ENCODE measurements at regions not wholly inside any gene's neighbourhood (a gene's known extent, or its start where the extent isn't known, plus 50 kb on each side); places are given as distances from the start of the nearest gene placed in this dataset.

DNA sequence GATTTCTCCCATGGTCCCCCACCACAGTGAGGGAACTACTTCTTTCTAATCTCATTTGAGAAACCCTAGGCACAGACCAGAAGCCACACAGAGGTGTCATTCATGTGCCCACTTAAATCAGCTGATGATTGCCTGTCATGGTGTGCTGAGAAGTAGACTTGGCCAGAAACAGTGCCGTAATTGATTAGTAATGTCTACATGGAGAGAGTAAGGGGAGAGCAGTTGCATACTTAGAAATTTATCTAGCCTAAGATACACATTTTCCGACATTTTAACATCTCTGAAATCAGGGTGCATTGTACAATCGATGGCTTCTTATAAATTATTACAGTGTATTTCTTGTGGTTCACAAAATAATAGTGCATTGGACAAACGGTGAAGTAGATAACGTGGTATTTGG is 271.8 kb downstream of the IRF8 start:
- DNase-seq: no peak
- H3K27ac ChIP-seq (ENCODE audit: low read depth in 1 of 3, low read length in 2 of 3): peak overlapping the region in 1 of 3 donors; percentile 86
- no peak overlapping the region for H3K4me3 ChIP-seq (ENCODE audit: low read depth in 1 of 3, low read length in 3 of 3)
- peaks cover 0 to 8% of the 10 kb centered on the region in 2 donors for H3K9me3 ChIP-seq (ENCODE audit: control insufficient read depth in 2 of 2, insufficient read depth in 1 of 2, low read depth in 1 of 2, low read length in 1 of 2)
- H3K36me3 ChIP-seq (ENCODE audit: control insufficient read depth in 3 of 3, insufficient read depth in 2 of 3, low read depth in 1 of 3, low read length in 3 of 3): no peaks in the 10 kb centered on the region
- no peaks in the 10 kb centered on the region for H3K4me1 ChIP-seq (ENCODE audit: control insufficient read depth in 3 of 3, insufficient read depth in 2 of 3, low read depth in 1 of 3, low read length in 2 of 3)
- H3K27me3 ChIP-seq (ENCODE audit: control insufficient read depth in 3 of 3, insufficient read depth in 3 of 3, low read length in 3 of 3): peaks cover 0 to 4% (median 0%) of the 10 kb centered on the region in 3 donors
- WGBS, 3 donors: 72 to 84% (median 82%) methylated on average over 5 of the region's 5 CpGs
- no peak for FAIRE-seq

DNA sequence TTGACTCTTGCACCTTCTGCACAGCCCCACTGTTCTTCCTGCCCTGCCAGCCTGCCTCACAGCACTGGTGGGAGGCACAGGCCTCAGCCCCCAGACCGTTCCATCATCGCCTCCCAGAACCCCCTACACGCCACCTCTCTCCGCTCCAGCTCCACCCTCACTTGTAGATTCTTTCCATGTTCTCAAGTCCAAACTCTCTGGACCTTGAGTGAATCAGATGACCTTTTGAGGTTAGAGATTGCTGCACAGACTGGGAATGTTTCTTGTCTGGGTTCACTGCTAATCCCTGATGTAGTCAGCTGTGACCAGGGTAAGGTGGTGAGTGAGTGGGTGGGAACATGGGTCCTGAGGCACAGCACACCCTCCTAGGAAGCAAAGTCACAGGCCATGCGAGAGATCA is 272.4 kb downstream of the IRF8 start:
- H3K27me3 ChIP-seq (ENCODE audit: control insufficient read depth in 3 of 3, insufficient read depth in 3 of 3, low read length in 3 of 3): peaks cover 0 to 4% (median 0%) of the 10 kb centered on the region in 3 donors
- no peaks in the 10 kb centered on the region for H3K36me3 ChIP-seq (ENCODE audit: control insufficient read depth in 3 of 3, insufficient read depth in 2 of 3, low read depth in 1 of 3, low read length in 3 of 3)
- no peak for FAIRE-seq
- WGBS, 3 donors: 83 to 90% (median 90%) methylated on average over 5 of the region's 5 CpGs
- H3K27ac ChIP-seq (ENCODE audit: low read depth in 1 of 3, low read length in 2 of 3): peak overlapping the region in 1 of 3 donors; percentile 86
- H3K4me3 ChIP-seq (ENCODE audit: low read depth in 1 of 3, low read length in 3 of 3): no peak overlapping the region
- H3K9me3 ChIP-seq (ENCODE audit: control insufficient read depth in 2 of 2, insufficient read depth in 1 of 2, low read depth in 1 of 2, low read length in 1 of 2): peaks cover 0 to 4% of the 10 kb centered on the region in 2 donors
- no peaks in the 10 kb centered on the region for H3K4me1 ChIP-seq (ENCODE audit: control insufficient read depth in 3 of 3, insufficient read depth in 2 of 3, low read depth in 1 of 3, low read length in 2 of 3)
- no peak for DNase-seq

DNA sequence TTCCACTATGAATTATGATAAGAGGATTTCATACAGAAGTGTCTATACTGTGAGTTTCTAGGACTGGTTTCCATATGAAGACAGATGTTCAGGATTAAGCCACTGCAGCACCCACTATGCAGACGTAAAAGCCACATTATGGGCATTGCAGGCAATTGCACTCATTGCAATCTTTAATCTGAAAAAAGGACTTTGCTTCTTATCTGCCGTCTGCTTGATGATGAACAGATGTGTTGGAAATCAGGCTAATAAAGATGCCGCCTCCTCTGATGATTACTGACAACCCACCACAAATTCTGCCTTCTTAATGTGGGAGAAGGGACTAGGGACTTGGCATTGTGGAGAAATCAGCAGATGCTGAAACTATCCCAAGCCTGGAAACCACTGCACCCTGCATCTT is 276.9 kb downstream of the IRF8 start:
- H3K27me3 ChIP-seq (ENCODE audit: control insufficient read depth in 3 of 3, insufficient read depth in 3 of 3, low read length in 3 of 3): peaks cover 0 to 4% (median 3%) of the 10 kb centered on the region in 3 donors
- H3K4me1 ChIP-seq (ENCODE audit: control insufficient read depth in 3 of 3, insufficient read depth in 2 of 3, low read depth in 1 of 3, low read length in 2 of 3): no peaks in the 10 kb centered on the region
- no peaks in the 10 kb centered on the region for H3K9me3 ChIP-seq (ENCODE audit: control insufficient read depth in 2 of 2, insufficient read depth in 1 of 2, low read depth in 1 of 2, low read length in 1 of 2)
- no peak overlapping the region for H3K27ac ChIP-seq (ENCODE audit: low read depth in 1 of 3, low read length in 2 of 3)
- WGBS, 3 donors: 71 to 82% (median 77%) methylated on average over 3 of the region's 3 CpGs
- no peak overlapping the region for H3K4me3 ChIP-seq (ENCODE audit: low read depth in 1 of 3, low read length in 3 of 3)
- DNase-seq (no peak), FAIRE-seq (no peak)
- H3K36me3 ChIP-seq (ENCODE audit: control insufficient read depth in 3 of 3, insufficient read depth in 2 of 3, low read depth in 1 of 3, low read length in 3 of 3): no peaks in the 10 kb centered on the region

DNA sequence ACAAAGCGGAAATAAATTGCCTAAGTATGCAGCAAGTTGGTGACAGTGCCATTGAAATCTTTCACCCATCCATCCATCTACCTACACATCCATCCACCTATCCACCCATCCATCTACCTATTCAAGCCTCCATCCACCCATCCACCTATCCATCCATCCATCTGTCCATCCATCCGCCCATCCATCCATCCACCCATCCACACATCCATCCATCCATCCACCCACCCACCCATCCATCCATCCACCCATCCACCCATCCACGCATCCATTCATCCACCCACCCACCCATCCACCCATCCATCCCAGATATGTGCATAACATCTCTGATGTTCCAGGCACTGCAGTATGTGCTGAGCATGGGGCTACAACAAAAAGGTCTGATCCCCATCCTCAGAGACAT is 277.5 kb downstream of the IRF8 start:
- Histone ChIP-seq H3K27ac (ENCODE audit: low read depth in 1 of 3, low read length in 2 of 3) (no peak overlapping the region), H3K4me3 (ENCODE audit: low read depth in 1 of 3, low read length in 3 of 3) (no peak overlapping the region), H3K9me3 (ENCODE audit: control insufficient read depth in 2 of 2, insufficient read depth in 1 of 2, low read depth in 1 of 2, low read length in 1 of 2) (no peaks in the 10 kb centered on the region), H3K36me3 (ENCODE audit: control insufficient read depth in 3 of 3, insufficient read depth in 2 of 3, low read depth in 1 of 3, low read length in 3 of 3) (no peaks in the 10 kb centered on the region), H3K27me3 (ENCODE audit: control insufficient read depth in 3 of 3, insufficient read depth in 3 of 3, low read length in 3 of 3) (peaks cover 0 to 4% (median 3%) of the 10 kb centered on the region in 3 donors), H3K4me1 (ENCODE audit: control insufficient read depth in 3 of 3, insufficient read depth in 2 of 3, low read depth in 1 of 3, low read length in 2 of 3) (no peaks in the 10 kb centered on the region)
- DNase-seq: no peak
- WGBS, 3 donors: 89 to 97% (median 93%) methylated on average over 3 of the region's 3 CpGs
- no peak for FAIRE-seq

DNA sequence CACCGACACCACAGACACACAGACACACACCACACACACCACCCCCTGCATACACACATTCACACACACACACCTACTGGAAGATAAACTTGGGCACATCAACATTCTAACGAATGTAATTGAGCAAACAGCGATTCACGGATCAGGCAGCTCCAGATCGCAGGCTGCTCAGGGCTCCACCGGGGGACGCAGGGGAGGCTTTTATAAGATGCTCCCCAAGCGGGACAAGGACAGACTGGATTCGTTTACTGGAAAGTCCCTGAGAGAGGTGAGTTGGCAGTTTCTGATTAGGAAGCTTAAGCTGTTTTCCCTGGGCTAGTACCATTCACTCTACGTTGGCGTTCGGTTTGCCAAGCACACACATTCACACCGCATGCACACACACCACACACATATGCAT is 281.3 kb downstream of the IRF8 start:
- Histone ChIP-seq H3K27me3 (ENCODE audit: control insufficient read depth in 3 of 3, insufficient read depth in 3 of 3, low read length in 3 of 3) (peaks cover 0 to 3% (median 0%) of the 10 kb centered on the region in 3 donors), H3K4me1 (ENCODE audit: control insufficient read depth in 3 of 3, insufficient read depth in 2 of 3, low read depth in 1 of 3, low read length in 2 of 3) (no peaks in the 10 kb centered on the region), H3K9me3 (ENCODE audit: control insufficient read depth in 2 of 2, insufficient read depth in 1 of 2, low read depth in 1 of 2, low read length in 1 of 2) (no peaks in the 10 kb centered on the region), H3K36me3 (ENCODE audit: control insufficient read depth in 3 of 3, insufficient read depth in 2 of 3, low read depth in 1 of 3, low read length in 3 of 3) (no peaks in the 10 kb centered on the region), H3K27ac (ENCODE audit: low read depth in 1 of 3, low read length in 2 of 3) (no peak overlapping the region), H3K4me3 (ENCODE audit: low read depth in 1 of 3, low read length in 3 of 3) (no peak overlapping the region)
- no peak for FAIRE-seq
- 73 to 79% (median 78%) methylated on average over 13 of the region's 13 CpGs for WGBS, 3 donors
- no peak for DNase-seq

DNA sequence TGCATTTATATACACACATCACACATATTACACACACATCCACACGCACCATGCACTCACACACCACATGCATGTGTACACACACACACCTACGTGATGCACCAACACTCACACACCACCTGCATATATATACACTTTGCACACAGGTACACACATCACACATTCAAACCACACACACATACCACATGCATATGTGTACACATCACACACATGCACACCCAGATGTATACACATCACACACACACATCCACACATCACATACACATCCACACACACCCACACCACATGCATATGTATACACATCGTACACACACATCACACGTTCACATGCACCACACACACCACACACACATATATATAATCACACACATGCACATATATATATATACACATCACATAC is 281.8 kb downstream of the IRF8 start:
- H3K9me3 ChIP-seq (ENCODE audit: control insufficient read depth in 2 of 2, insufficient read depth in 1 of 2, low read depth in 1 of 2, low read length in 1 of 2): no peaks in the 10 kb centered on the region
- DNase-seq (no peak), FAIRE-seq (no peak)
- H3K4me1 ChIP-seq (ENCODE audit: control insufficient read depth in 3 of 3, insufficient read depth in 2 of 3, low read depth in 1 of 3, low read length in 2 of 3): no peaks in the 10 kb centered on the region
- H3K27ac ChIP-seq (ENCODE audit: low read depth in 1 of 3, low read length in 2 of 3): no peak overlapping the region
- no peaks in the 10 kb centered on the region for H3K36me3 ChIP-seq (ENCODE audit: control insufficient read depth in 3 of 3, insufficient read depth in 2 of 3, low read depth in 1 of 3, low read length in 3 of 3)
- WGBS, 3 donors: 94 to 95% (median 94%) methylated on average over 4 of the region's 4 CpGs
- H3K27me3 ChIP-seq (ENCODE audit: control insufficient read depth in 3 of 3, insufficient read depth in 3 of 3, low read length in 3 of 3): peaks cover 0 to 3% (median 0%) of the 10 kb centered on the region in 3 donors
- no peak overlapping the region for H3K4me3 ChIP-seq (ENCODE audit: low read depth in 1 of 3, low read length in 3 of 3)

DNA sequence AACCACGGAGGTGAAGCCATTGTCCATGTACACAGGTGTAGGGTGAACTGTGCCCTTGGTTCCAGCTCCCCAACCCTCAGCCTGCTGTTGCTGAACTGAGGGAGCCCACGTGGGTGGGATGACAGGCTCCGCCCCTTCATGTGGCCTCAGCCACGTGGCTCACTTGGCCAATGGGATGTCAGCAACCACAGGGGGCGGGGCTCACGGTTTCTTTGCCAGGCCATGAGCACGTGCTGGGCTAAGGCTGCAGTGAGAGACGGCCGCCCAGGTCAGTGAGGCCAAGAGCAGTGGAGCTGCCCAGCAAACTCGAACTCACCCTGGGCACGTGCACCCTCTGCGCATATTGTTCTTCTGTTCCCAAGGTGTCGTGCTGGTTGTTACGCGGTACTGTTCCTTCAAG is 282.6 kb downstream of the IRF8 start:
- peaks cover 0 to 3% (median 0%) of the 10 kb centered on the region in 3 donors for H3K27me3 ChIP-seq (ENCODE audit: control insufficient read depth in 3 of 3, insufficient read depth in 3 of 3, low read length in 3 of 3)
- 79 to 85% (median 79%) methylated on average over 15 of the region's 15 CpGs for WGBS, 3 donors
- H3K36me3 ChIP-seq (ENCODE audit: control insufficient read depth in 3 of 3, insufficient read depth in 2 of 3, low read depth in 1 of 3, low read length in 3 of 3): no peaks in the 10 kb centered on the region
- no peak for FAIRE-seq
- DNase-seq: no peak
- H3K9me3 ChIP-seq (ENCODE audit: control insufficient read depth in 2 of 2, insufficient read depth in 1 of 2, low read depth in 1 of 2, low read length in 1 of 2): no peaks in the 10 kb centered on the region
- H3K4me3 ChIP-seq (ENCODE audit: low read depth in 1 of 3, low read length in 3 of 3): no peak overlapping the region
- H3K4me1 ChIP-seq (ENCODE audit: control insufficient read depth in 3 of 3, insufficient read depth in 2 of 3, low read depth in 1 of 3, low read length in 2 of 3): no peaks in the 10 kb centered on the region
- no peak overlapping the region for H3K27ac ChIP-seq (ENCODE audit: low read depth in 1 of 3, low read length in 2 of 3)

DNA sequence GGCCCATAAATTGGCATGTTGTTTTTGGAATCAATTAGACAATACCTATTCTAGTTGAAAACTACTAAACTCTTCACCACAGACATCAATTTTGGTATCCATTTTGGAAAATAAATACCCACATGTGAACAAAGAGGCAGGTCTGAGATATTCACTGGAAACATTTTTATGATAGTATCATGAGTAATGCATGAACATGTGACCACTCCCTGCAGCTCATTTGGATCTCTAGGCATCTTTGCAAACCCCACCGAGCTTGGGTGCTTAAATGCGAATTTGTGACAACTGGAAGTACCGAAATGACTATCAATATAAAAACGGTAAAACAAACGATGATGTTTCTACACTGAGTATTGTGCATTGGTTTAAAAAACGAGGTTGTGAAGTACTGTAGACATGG is 285.2 kb downstream of the IRF8 start:
- FAIRE-seq: no peak
- DNase-seq: no peak
- Histone ChIP-seq H3K9me3 (ENCODE audit: control insufficient read depth in 2 of 2, insufficient read depth in 1 of 2, low read depth in 1 of 2, low read length in 1 of 2) (no peaks in the 10 kb centered on the region), H3K27ac (ENCODE audit: low read depth in 1 of 3, low read length in 2 of 3) (no peak overlapping the region), H3K4me1 (ENCODE audit: control insufficient read depth in 3 of 3, insufficient read depth in 2 of 3, low read depth in 1 of 3, low read length in 2 of 3) (no peaks in the 10 kb centered on the region), H3K27me3 (ENCODE audit: control insufficient read depth in 3 of 3, insufficient read depth in 3 of 3, low read length in 3 of 3) (peaks cover 0 to 5% (median 0%) of the 10 kb centered on the region in 3 donors), H3K36me3 (ENCODE audit: control insufficient read depth in 3 of 3, insufficient read depth in 2 of 3, low read depth in 1 of 3, low read length in 3 of 3) (no peaks in the 10 kb centered on the region), H3K4me3 (ENCODE audit: low read depth in 1 of 3, low read length in 3 of 3) (no peak overlapping the region)
- WGBS, 3 donors: 68 to 78% (median 75%) methylated on average over 6 of the region's 6 CpGs

DNA sequence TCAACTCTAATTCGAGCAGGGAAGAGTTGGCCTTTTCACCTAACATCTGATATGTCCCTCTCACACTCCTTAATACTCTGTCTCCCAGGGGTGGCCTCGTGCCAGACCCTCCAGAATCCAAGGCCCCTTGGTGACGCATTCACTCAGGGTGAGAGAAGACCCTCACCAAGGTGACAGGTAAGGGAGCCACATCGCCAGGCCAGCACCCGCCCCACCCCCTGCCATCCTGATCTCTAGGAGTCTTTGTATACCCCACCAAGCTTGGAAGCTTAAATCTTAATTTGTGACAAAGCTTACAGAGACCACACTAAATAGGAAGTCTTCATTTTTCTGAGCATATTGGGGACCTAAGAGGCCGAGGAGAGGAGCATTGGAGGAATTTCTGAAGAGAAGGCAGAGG is 286.1 kb downstream of the IRF8 start:
- H3K9me3 ChIP-seq (ENCODE audit: control insufficient read depth in 2 of 2, insufficient read depth in 1 of 2, low read depth in 1 of 2, low read length in 1 of 2): no peaks in the 10 kb centered on the region
- H3K4me1 ChIP-seq (ENCODE audit: control insufficient read depth in 3 of 3, insufficient read depth in 2 of 3, low read depth in 1 of 3, low read length in 2 of 3): no peaks in the 10 kb centered on the region
- no peak overlapping the region for H3K4me3 ChIP-seq (ENCODE audit: low read depth in 1 of 3, low read length in 3 of 3)
- 59 to 74% (median 63%) methylated on average over 6 of the region's 6 CpGs for WGBS, 3 donors
- no peak for DNase-seq
- no peak for FAIRE-seq
- H3K27ac ChIP-seq (ENCODE audit: low read depth in 1 of 3, low read length in 2 of 3): no peak overlapping the region
- H3K27me3 ChIP-seq (ENCODE audit: control insufficient read depth in 3 of 3, insufficient read depth in 3 of 3, low read length in 3 of 3): peaks cover 0 to 5% (median 0%) of the 10 kb centered on the region in 3 donors
- H3K36me3 ChIP-seq (ENCODE audit: control insufficient read depth in 3 of 3, insufficient read depth in 2 of 3, low read depth in 1 of 3, low read length in 3 of 3): no peaks in the 10 kb centered on the region
